Suprapubic skin (tissue), 4 donors: ENCODE measurements at regions not wholly inside any gene's neighbourhood (a gene's known extent, or its start where the extent isn't known, plus 50 kb on each side); places are given as distances from the start of the nearest gene placed in this dataset.
"Not testable (repeated sequence)": the region's sequence is repeated elsewhere in the genome, so short reads cannot be mapped to it uniquely, and the experiment has no call there.

Experiments
- DNase-seq, 2 donors: peaks; one replicate each; pipeline ENCODE4 v3.0.0-alpha.2; 2019; ENCODE audit warnings: low spot score in 2 of 2
- H3K27ac ChIP-seq: fragments of 200-600 bp; sonication (generic); one replicate; pipeline ENCODE4 v1.5.1; 2019
- H3K27me3 ChIP-seq: fragments of 200-600 bp; sonication (generic); one replicate; pipeline ENCODE4 v1.5.1; 2019
- H3K36me3 ChIP-seq: fragments of 200-600 bp; sonication (generic); one replicate; pipeline ENCODE4 v1.5.1; 2019
- H3K4me1 ChIP-seq: fragments of 200-600 bp; sonication (generic); one replicate; pipeline ENCODE4 v1.5.1; 2019
- H3K4me3 ChIP-seq: fragments of 200-600 bp; sonication (generic); one replicate; pipeline ENCODE4 v1.5.1; 2019; ENCODE audit warnings: mild to moderate bottlenecking
- H3K9me3 ChIP-seq: fragments of 200-600 bp; sonication (generic); one replicate; pipeline ENCODE4 v1.5.1; 2019
- EP300 ChIP-seq: sonication (generic); formaldehyde crosslinking; IDR thresholded peaks from one replicate; pipeline ENCODE4 v1.6.1; 2017; ENCODE audit warnings: antibody characterized with exemption
- POLR2A ChIP-seq, 2 donors: fragments of 450-650 bp; IDR thresholded peaks; one replicate each; pipeline ENCODE4 v1.6.1; 2017; ENCODE audit warnings: antibody characterized with exemption in 2 of 2, mild to moderate bottlenecking in 2 of 2, moderate library complexity in 2 of 2
- POLR2AphosphoS5 ChIP-seq, 3 donors: sonication (generic); formaldehyde crosslinking; IDR thresholded peaks; one replicate each; pipeline ENCODE4 v1.6.1; 2017; ENCODE audit warnings: antibody characterized with exemption in 3 of 3
- WGBS: methylation state at CpG from one replicate; pipeline ENCODE4 v1.1.5; 2018; 5-methylcytosine and 5-hydroxymethylcytosine counted together
- TF ChIP-seq, protein P1 (sequence below), 2 donors: fragments of 200-600 bp in 1 of 2; fragments of 450-650 bp in 1 of 2; sonication (generic) in 1 of 2; IDR thresholded peaks; one replicate each; pipeline ENCODE4 v1.5.1; 2016 to 2019; ENCODE audit warnings: antibody characterized with exemption in 2 of 2, mild to moderate bottlenecking in 1 of 2, moderate library complexity in 1 of 2

DNA sequence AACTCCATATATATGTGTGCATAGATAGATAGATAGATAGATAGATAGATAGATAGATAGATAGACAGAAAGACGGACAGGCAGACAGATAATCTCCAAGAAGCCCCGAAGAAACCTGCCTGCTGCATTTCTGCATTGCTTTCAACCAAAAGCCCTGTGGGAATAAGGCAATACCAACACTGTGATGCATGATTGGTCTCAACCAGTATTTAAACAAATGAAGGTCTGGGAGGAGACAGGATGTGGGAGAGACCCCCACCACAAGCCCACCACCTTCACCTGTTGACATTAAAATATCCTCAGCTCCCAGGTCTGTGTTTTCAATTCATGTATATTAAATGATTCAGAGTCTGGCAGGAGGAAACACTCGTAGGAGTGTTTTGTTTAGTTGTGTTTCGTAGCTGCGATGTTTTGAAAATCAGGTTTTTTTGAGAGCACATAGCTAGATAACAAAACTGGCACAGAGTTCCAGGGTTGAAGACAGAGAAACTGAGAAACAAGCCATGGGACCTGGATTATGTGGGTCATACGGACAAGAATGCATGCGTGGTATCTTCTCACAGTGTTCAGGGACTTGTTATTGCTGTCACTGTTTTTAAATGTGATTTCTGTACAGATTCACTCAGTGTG lies 200.7 kb upstream of the AHR start:
- no peak for TF ChIP-seq EP300
- no peak for TF ChIP-seq POLR2A (IDR thresholded peaks at IDR 0.05)
- TF ChIP-seq, protein P1, sequence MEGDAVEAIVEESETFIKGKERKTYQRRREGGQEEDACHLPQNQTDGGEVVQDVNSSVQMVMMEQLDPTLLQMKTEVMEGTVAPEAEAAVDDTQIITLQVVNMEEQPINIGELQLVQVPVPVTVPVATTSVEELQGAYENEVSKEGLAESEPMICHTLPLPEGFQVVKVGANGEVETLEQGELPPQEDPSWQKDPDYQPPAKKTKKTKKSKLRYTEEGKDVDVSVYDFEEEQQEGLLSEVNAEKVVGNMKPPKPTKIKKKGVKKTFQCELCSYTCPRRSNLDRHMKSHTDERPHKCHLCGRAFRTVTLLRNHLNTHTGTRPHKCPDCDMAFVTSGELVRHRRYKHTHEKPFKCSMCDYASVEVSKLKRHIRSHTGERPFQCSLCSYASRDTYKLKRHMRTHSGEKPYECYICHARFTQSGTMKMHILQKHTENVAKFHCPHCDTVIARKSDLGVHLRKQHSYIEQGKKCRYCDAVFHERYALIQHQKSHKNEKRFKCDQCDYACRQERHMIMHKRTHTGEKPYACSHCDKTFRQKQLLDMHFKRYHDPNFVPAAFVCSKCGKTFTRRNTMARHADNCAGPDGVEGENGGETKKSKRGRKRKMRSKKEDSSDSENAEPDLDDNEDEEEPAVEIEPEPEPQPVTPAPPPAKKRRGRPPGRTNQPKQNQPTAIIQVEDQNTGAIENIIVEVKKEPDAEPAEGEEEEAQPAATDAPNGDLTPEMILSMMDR (IDR thresholded peaks at IDR 0.05), result no peak
- TF ChIP-seq POLR2AphosphoS5 (IDR thresholded peaks at IDR 0.05), result no peak
- no peak for DNase-seq
- H3K9me3 ChIP-seq, result no peaks in the 10 kb centered on the region
- no peaks in the 10 kb centered on the region for H3K36me3 ChIP-seq
- no peaks in the 10 kb centered on the region for H3K27me3 ChIP-seq
- peak overlapping the region; percentile 27 for H3K27ac ChIP-seq
- H3K4me1 ChIP-seq, result peaks cover 41% of the 10 kb centered on the region
- no peak overlapping the region for H3K4me3 ChIP-seq
- 51% methylated on average over 7 of the region's 7 CpGs for WGBS

DNA sequence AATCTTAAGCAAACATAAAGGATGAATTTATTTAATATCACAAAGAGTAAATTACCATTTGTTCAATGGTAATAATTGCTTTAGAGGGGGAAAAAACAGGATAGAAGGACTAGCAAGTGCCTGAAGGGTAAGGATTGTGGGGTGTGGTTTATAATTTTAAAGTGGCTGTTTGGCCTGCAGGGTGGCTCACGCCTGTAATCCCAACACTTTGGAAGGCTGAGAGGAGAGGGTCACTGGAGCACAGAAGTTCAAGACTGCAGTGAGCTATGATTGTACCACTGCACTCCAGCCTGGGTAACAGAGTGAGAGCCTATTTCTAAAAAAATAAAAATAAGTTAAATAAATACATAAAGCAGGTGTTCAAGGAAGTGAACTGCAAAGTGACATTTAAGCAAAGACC lies 199.9 kb upstream of the AHR start:
- H3K27ac ChIP-seq, result peak overlapping the region; percentile 74
- no peaks in the 10 kb centered on the region for H3K27me3 ChIP-seq
- DNase-seq, result no peak

DNA sequence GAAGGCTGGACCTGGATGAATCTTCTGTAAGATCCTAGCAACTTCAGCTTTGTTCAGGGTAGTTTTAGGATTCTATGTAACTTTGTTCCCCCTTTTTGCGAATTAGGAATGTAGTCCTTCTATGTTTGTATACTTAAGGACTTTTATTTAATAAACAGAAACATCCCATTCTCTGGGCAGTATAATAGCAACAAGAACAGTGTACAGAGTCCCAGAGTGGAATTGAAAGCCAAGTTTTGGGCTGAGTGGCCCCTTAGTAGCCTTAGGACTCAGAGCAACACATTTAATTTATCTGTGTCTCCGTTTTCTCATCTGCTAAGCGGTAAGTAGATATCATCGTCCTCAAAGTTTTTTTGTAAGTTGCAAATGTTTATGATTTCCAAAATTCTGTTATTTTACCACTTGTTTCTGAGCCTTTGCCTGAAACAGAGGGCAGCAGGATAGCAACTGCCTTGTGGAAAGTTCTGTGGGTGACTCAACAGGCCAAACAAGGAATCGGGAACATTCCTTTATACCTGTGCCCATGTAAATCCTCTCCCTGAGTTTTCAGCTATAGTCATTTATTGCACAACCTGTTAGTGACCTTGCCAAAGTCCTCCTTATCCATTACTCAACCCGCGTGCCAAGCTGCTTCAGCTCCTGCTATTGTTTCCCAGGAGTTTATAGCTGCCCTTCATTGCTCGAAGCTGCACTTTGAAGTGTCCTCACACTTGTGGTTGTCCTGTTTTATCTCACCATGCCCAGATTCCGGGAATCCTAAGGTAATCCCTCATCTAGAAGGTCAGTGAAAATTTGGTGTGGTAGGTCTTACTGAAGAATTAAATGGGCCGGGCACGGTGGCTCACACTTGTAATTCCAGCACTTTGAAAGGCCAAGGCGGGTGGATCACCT lies 199.1 kb upstream of the AHR start:
- peak in 1 of 2 donors; percentile 63 for DNase-seq
- H3K4me1 ChIP-seq, result peaks cover 41% of the 10 kb centered on the region
- 77% methylated on average over 12 of the region's 12 CpGs for WGBS

More for the DNA sequence above, 199.9 kb upstream of the AHR start:
- Histone ChIP-seq H3K4me3 (no peak overlapping the region), H3K9me3 (no peaks in the 10 kb centered on the region), H3K36me3 (no peaks in the 10 kb centered on the region), H3K4me1 (peaks cover 41% of the 10 kb centered on the region)
- 44% methylated on average over 1 of the region's 1 CpG for WGBS
- TF ChIP-seq, protein P1 (IDR thresholded peaks at IDR 0.05), result no peak
- TF ChIP-seq POLR2AphosphoS5 (IDR thresholded peaks at IDR 0.05) (no peak), EP300 (no peak), POLR2A (IDR thresholded peaks at IDR 0.05) (no peak)

DNA sequence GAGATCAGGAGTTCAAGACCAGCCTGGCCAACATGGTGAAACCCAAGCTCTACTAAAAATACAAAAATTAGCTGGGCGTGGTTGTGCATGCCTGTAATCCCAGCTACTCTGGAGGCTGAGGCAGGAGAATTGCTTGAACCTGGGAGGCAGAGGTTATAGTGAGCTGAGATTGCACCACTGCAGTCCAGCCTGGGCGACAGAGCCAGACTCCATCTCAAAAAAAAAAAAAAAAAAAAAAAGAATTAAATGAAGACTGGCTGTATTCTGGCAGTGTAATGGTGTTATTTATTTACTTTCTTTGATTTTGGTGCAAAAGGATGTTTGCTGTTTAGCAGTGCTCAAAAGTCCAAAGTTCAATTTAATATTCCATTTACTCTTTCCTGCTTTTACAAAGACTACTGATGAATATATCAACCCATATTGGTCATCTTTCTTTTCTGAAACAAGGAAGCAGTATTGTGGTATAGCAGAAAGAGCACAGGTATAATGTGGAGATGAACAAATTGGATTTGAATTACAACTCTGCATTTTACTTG lies 198.4 kb upstream of the AHR start:
- not testable (repeated sequence) for H3K36me3 ChIP-seq, H3K4me3 ChIP-seq, H3K9me3 ChIP-seq, H3K27me3 ChIP-seq, DNase-seq
- 89% methylated on average over 2 of the region's 2 CpGs for WGBS
- peak overlapping the region; percentile 1 for H3K27ac ChIP-seq
- peaks cover 37% of the 10 kb centered on the region for H3K4me1 ChIP-seq

More for the DNA sequence above, 199.1 kb upstream of the AHR start:
- TF ChIP-seq POLR2A (IDR thresholded peaks at IDR 0.05) (no peak), POLR2AphosphoS5 (IDR thresholded peaks at IDR 0.05) (peak in 1 of 3 donors; percentile 56), EP300 (no peak)
- TF ChIP-seq, protein P1 (IDR thresholded peaks at IDR 0.05), result no peak
- H3K9me3 ChIP-seq, result no peaks in the 10 kb centered on the region
- H3K4me3 ChIP-seq, result no peak overlapping the region
- no peaks in the 10 kb centered on the region for H3K36me3 ChIP-seq
- H3K27ac ChIP-seq, result peak overlapping the region; percentile 74
- no peaks in the 10 kb centered on the region for H3K27me3 ChIP-seq

DNA sequence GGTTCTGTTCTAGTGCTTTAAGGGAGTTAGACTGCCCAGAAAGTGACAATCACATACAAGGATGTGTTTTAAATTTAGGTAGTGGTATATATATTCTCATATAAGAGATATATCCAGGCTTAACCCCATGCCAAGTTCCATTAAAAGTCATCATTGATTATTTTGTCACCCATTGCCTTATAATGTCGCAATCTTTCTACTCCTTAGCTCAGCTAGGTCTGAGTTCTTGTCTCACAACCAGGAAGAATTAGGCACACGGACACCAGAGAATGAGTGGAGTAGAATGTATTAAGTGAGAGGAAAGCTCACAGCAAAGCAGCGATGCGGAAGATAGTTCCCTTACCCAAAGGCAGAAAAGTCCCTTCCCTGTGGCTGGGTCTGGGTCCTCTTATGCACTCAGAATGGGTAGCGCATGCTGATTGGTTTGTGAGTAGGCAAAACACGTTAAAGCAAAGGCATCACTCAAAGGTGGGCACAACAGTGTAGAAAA lies 197.2 kb upstream of the AHR start:
- Histone ChIP-seq H3K27me3 (no peaks in the 10 kb centered on the region), H3K36me3 (no peaks in the 10 kb centered on the region), H3K4me1 (peaks cover 26% of the 10 kb centered on the region), H3K9me3 (no peaks in the 10 kb centered on the region), H3K27ac (no peak overlapping the region), H3K4me3 (no peak overlapping the region)
- no peak for DNase-seq
- WGBS, result 97% methylated on average over 6 of the region's 6 CpGs
- TF ChIP-seq EP300, result no peak
- no peak for TF ChIP-seq POLR2AphosphoS5 (IDR thresholded peaks at IDR 0.05)
- TF ChIP-seq POLR2A (IDR thresholded peaks at IDR 0.05), result no peak
- TF ChIP-seq, protein P1 (IDR thresholded peaks at IDR 0.05), result no peak
